HG03354 (cell line): ENCODE measurements at regions not wholly inside any gene's neighbourhood (a gene's known extent, or its start where the extent isn't known, plus 50 kb on each side); places are given as distances from the start of the nearest gene placed in this dataset.

Experiments
- ATAC-seq: cut with Tn5 transposase; IDR thresholded peaks from one replicate; pipeline ENCODE4 v1.9.1; 2021; ENCODE audit warnings: mild to moderate bottlenecking; ENCODE audit not compliant: unreplicated experiment, poor library complexity, severe bottlenecking

DNA sequence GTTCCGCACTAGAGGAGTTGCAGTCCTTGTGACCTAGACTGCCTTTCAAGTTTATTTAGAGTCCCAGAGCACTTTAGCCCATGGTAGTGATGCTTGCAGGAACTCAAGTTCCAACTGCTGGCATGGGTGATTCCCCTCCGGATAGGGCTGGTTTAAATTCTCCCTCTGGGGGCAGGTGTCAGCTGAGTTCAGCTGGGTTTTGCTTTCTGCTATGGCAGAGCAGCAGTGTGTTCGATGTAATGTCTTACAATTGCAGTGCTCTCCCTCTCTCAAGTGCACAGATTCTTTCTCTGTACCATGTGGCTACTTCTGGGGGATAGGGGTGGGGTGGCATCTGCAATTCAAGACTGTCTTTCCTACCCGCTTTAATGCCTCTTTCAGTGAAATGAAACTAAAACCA, 164.8 kb upstream of the ZIC3 start:
- no peak for ATAC-seq

GRCh38 chrX:137387646-137388045, 178.3 kb upstream of the ZIC3 start:
- no peak for ATAC-seq

DNA sequence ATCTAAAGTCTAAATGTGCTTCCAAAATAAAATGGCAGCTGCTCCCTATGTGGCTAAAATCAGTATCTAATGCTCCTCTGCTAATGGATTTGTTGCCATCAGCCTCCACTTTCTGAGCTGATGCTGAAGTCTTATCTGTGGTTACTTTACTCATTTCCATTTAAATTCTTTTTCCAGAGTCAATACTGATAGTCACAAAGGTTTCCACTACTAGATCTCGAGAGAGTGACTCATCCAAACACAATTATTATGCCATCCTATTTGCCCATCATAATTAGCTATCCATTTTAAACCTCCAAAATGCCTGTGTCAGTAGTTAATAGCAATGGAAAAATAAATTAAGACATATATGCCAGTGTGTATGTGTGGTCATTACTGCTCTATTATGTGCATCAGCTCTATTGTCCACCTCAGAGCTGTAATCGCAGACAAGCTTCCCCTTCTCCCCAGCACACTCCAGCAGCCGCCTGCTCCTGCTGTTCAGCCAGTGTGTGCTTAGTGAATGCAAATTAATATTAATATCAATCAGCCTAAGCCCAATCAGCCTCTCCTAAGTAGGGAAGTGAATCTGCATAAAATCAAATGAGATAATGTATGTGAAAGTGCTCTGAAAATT, 199.8 kb upstream of the ZIC3 start:
- no peak for ATAC-seq

DNA sequence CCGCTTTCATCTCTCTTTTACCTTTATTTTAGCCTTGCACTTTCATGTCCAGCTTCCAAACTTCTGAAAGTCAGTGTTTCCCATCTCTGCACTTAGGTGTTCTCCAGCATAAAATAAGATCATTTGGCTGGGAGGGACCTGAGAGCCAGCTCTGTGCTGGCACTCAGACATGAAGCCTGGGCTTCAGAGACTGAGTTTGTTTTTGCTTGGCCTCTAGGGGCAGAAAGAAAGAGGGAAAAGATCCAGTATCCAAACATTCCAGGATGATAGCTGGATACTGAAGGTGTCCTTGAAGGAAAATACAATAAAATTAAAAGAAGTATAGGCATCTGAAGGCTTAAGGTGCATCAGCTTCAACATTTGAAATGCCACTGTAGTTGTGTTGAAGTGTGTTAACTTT, 202.4 kb upstream of the ZIC3 start:
- no peak for ATAC-seq

GRCh38 chrX:137362583-137362982, 203.3 kb upstream of the ZIC3 start:
- ATAC-seq = no peak

DNA sequence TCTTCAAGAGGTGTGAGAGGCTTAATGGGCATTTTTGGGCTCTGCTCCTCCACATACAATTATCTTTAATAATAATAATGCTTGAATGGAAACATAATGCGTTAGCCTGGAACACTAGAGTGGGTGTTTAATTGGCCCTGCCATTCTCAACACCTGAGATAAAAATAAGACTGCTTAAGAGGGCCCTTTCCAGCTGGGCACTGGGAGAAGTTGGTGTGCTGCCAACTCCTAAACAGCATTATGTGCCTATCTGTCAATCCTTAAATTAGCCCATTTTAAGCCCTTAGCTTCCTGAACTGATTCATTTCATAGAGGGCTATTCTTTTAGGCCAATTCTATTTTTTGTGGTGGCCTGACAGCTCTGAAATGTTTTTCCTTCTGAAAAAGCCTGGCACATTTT, 211.1 kb upstream of the ZIC3 start:
- no peak for ATAC-seq

DNA sequence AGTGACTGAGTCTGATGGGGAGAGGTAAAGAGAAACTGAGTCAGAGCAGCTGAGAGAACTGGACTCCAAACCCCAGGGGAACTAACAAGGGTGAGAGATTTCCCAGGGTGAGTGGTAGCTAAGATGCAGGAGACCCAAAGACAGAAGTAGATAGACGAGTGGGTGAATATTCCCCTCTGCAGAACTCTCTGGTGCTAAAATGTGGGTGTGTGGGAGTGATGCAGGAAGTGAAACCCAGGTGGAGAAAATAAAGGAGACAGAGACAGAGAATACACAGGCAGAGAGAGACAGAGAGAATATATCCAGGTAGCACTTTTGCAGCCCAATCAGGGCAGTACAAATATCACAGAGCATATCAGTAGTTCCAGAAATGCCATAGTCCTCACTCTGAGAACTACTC, 212.5 kb upstream of the ZIC3 start:
- ATAC-seq = no peak

DNA sequence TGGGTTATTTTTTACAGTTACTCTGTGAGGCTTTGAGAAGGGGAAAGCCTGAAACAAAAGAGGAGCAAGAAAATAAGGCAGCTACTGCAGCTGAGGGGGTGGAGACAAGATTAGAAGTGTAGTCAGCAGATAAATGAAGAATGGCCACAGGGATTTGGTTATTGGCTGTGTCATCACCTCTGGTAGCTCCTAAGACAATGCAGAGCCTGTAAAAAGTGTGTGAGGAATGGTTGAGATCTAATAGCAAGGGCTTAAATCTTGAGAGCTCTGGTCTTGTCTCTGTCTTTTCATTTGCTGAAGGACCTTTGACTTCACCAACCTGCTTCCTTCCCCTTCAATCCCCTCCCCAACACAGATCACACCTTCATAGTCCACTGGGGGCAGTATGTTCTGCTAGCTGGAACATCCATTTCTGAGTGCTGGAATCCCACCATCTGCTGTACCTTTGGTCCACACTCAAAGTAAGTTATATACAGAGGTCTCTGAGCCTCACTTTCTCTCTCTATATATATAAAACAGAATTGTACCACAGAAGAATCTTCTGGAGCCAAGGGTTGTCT, 213.7 kb upstream of the ZIC3 start:
- no peak for ATAC-seq

- no peak for ATAC-seq
These were observed 223.0 kb upstream of the ZIC3 start for GRCh38 chrX:137342969-137343368.

DNA sequence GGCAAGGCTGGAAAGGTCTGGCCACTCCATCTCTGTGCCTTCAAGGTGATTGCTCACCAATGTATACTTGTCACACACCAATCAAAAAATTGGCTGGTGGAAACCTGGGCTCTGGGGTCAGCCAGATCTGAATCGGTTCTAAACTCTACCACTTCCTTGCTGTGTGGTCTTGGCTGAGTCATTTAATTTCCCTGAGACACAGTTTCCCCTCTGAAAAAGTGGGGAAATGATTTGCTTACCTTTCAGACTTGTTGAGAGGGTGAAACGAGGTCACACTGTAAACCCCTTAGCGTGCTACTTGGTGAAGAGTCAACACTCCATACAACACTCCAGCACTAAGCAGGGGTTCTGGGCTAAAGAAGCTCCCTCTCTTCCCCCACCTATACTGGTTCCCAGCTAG, 252.3 kb upstream of the ZIC3 start:
- ATAC-seq = no peak

- no peak for ATAC-seq
These were observed 260.5 kb upstream of the ZIC3 start for GRCh38 chrX:137305404-137305803.

GRCh38 chrX:137297167-137297566, 263.4 kb upstream of the GPR101 start:
- no peak for ATAC-seq

DNA sequence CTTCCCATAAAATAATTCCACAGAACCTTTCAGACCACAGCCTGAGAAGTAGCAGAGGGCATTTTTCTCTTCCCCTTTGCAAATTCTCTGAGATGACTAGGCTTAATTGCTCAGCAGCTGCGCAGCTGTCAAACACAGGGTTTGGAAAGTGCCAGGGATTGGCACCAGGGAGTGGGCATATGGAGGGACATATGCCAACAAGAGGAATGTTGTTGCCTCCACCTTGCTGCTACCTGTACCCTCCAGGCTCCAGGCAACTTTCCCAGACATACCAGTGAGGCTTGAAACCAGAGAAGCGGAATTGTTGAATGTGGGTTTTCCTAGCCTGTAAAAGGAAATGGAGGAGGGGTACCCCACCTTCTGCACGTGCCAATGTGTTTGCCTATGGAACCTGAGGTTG, 256.2 kb upstream of the GPR101 start:
- no peak for ATAC-seq

GRCh38 chrX:137287191-137287590, 253.4 kb upstream of the GPR101 start:
- ATAC-seq = no peak

DNA sequence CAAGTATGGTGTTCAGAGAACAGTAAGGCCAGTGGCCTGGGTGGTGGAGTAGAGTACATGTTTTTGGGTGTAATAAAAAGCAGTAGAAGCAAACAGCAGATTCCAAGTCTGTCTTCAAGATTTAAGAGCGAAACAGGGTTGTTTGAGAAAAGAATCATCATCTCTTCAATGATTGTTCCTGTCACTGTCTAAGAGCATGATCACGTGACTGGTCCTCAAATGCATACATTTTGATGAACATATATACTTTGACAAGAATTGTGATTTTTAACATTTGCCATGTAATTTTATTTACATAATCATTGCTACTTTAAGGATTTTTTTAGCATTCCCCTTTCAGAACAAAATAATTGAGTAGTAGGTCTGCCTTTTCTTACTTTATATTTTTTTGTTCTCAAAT, 252.6 kb upstream of the GPR101 start:
- ATAC-seq = no peak

DNA sequence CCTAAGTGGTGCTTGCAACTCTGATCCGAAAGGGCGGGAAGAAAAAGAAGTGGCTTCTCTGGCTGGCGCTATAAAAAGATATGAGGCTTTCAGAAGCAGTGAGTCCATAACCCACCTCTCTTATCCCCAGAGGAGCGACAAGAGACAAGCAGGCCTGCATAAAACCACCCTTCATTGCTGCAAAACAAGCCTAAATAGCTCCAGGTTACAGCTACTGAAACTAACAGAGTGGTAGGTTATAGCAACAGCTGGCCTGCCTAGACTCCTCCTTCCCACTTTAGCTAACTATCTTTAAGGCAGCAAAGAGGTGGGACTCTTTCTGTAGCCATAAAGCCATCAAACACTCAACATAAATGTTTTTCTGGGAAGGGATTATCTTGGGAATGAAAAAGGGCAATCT, 245.0 kb upstream of the GPR101 start:
- ATAC-seq = no peak

GRCh38 chrX:137263374-137263773, 229.6 kb upstream of the GPR101 start:
- no peak for ATAC-seq

DNA sequence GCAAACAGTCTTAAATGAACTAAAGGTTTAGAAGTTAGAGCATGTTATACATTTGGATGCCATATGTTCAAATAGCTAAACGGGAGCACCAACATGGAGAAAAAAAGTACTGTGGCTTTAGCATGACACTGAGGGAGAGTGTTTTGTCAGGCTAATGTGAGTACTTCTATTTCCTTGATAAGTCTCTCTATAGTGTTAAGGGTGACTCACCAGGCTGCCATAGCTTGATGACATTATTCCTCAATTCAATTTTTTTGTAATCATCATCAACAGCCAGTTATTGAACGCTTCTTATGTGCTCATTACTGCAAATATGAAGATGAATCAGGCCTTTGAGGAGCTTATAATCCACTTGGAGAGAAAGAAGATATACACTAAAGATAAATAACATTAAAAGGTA, 211.4 kb upstream of the GPR101 start:
- no peak for ATAC-seq

GRCh38 chrX:137236837-137237236, 203.0 kb upstream of the GPR101 start:
- ATAC-seq = no peak

GRCh38 chrX:137234651-137235402, 201.0 kb upstream of the GPR101 start:
- ATAC-seq = no peak

GRCh38 chrX:137233478-137233877, 199.7 kb upstream of the GPR101 start:
- ATAC-seq = no peak
